Neural cell (in vitro differentiated cells): ENCODE measurements at regions not wholly inside any gene's neighbourhood (a gene's known extent, or its start where the extent isn't known, plus 50 kb on each side); places are given as distances from the start of the nearest gene placed in this dataset.

Source experiments
- CTCF ChIP-seq: fragments of 450-650 bp; IDR thresholded peaks from 2 replicates; pipeline ENCODE4 v1.5.1; 2014; ENCODE audit warnings: antibody characterized with exemption, mild to moderate bottlenecking, moderate library complexity; ENCODE audit not compliant: poor library complexity, severe bottlenecking
- EP300 ChIP-seq: fragments of 450-650 bp; conservative IDR thresholded peaks from 2 replicates; pipeline ENCODE4 v1.6.1; 2014; ENCODE audit warnings: antibody characterized with exemption, mild to moderate bottlenecking, moderate library complexity; ENCODE audit not compliant: poor library complexity, severe bottlenecking
- EZH2 ChIP-seq: fragments of 200-600, 300-800 bp; shearing (Covaris generic), sonication (generic); IDR thresholded peaks from 2 replicates; pipeline ENCODE4 v1.6.1; 2014; ENCODE audit warnings: antibody characterized with exemption, low read length, borderline replicate concordance, mild to moderate bottlenecking; ENCODE audit not compliant: insufficient read depth, poor library complexity, severe bottlenecking
- MXI1 ChIP-seq: fragments of 450-650 bp; conservative IDR thresholded peaks from 2 replicates; pipeline ENCODE4 v1.6.1; 2014; ENCODE audit warnings: antibody characterized with exemption, mild to moderate bottlenecking; ENCODE audit not compliant: poor library complexity, severe bottlenecking
- POLR2AphosphoS5 ChIP-seq: IDR thresholded peaks from 2 replicates; pipeline ENCODE4 v1.6.1; 2012
- RAD21 ChIP-seq: fragments of 450-650 bp; conservative IDR thresholded peaks from 2 replicates; pipeline ENCODE4 v1.6.1; 2014; ENCODE audit warnings: antibody characterized with exemption, mild to moderate bottlenecking, moderate library complexity
- REST ChIP-seq: IDR thresholded peaks from 2 replicates; pipeline ENCODE4 v1.6.1; 2012; ENCODE audit warnings: borderline replicate concordance
- SMC3 ChIP-seq: fragments of 450-650 bp; conservative IDR thresholded peaks from 2 replicates; pipeline ENCODE4 v1.6.1; 2014; ENCODE audit warnings: antibody characterized with exemption, mild to moderate bottlenecking, moderate library complexity; ENCODE audit not compliant: poor library complexity
- TAF1 ChIP-seq: IDR thresholded peaks from 2 replicates; pipeline ENCODE4 v1.6.1; 2012; ENCODE audit warnings: low read depth

- no peak for TF ChIP-seq CTCF
- TF ChIP-seq EZH2: no peak
- TF ChIP-seq RAD21: no peak
- TF ChIP-seq REST: no peak
- TF ChIP-seq EP300: no peak
- no peak for TF ChIP-seq POLR2AphosphoS5
- no peak for TF ChIP-seq TAF1
- no peak for TF ChIP-seq SMC3
- TF ChIP-seq MXI1: no peak
Measured at GRCh38 chr6:147715035-147715434, 206.5 kb downstream of the SAMD5 start.
